ENCODE measurements at regions not wholly inside any gene's neighbourhood (a gene's known extent, or its start where the extent isn't known, plus 50 kb on each side); places are given as distances from the start of the nearest gene placed in this dataset.

DNA sequence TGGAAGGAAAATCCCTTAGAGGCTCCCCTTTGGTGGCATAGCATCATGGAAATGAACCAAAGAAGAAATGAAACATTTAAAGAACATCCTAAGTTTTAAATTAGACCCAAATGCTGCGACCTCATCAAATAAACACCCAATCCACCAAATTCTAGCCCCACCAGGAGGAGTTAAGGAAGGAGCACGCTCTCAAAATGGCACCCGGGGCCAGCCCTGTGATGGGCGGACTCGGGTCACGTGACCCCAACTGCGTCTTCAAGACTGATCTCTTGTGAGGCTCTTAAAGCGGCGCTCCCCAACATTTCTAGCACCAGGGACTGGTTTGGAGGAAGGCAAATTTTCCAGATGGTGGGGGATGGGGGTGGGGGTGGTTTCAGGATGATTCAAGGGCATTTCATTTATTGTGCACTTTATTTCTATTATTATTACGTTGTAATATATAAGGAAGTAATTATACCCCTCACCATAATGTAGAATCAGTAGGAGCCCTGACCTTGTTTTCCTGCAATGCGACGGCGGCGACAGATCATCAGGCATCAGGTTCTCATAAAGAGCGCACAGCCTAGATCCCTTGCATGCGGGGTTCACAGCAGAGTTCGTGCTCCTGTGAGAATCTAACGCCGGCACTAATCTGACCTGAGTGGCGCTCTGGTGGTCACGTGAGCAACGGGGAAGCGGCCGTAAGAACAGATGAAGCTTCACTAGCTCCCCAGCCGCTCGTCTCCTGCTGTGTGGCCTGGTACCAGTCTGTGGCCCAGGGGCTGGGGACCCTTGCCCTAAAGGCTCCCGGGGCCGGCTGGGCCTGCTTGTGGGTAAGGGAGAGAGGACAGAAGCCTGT lies 55.3 kb upstream of the SLC22A11 start:
- no peak for DNase-seq (ENCODE audit: low spot score)

GRCh38 chr11:64501500-64502427 lies 54.0 kb upstream of the SLC22A11 start:
- no peak for DNase-seq (ENCODE audit: low spot score)

GRCh38 chr11:64502634-64503033 lies 53.1 kb upstream of the SLC22A11 start:
- DNase-seq (ENCODE audit: low spot score), result no peak

DNA sequence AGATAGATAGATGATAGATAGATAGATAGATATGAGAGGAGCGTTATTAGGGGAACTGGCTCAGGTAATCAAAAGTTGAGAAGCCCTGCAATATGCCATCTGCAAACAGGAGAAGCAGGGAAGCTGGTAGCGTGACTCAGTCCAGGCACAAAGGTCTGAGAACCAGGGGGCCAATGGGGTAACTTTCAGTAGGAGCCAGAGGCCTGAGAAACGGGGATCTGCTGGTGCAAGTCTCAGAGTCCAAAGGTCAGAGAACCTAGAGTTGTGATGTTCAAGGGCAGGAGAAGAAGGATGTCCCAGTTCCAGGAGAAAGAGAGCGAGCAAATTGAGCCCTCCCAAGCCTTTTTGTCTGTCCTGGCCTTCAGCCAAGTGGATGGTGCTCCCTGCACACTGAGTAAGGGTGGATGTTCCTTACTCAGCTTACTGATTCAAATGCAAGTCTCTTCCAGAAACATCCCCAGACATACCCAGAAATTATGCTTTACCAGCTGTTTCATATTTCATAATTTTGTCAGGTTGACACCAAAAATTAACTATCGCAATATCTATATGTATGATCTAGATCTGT lies 52.5 kb upstream of the SLC22A11 start:
- DNase-seq (ENCODE audit: low spot score), result no peak

DNA sequence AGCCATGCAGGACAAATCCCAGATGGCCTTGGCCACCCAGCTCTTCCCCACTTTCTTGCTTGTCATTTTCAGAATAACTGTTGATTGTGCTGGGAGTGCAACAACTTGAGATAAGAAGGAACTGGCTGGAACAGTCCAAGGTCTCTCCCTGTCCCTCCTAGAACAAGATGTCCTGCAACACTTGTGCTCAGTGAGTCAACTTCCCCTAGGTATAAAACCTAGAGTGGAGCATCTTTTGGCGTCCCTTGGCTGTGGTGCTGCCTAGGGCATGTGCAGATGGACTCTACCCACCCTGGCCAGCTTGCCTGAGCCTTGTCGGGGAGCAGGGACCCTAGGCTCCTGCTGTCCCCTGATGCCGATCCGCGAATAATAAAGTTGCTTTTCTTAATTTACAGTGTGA lies 50.7 kb upstream of the SLC22A11 start:
- no peak for DNase-seq (ENCODE audit: low spot score)
